Upper lobe of right lung (tissue), 1 donor: ENCODE measurements at regions not wholly inside any gene's neighbourhood (a gene's known extent, or its start where the extent isn't known, plus 50 kb on each side); places are given as distances from the start of the nearest gene placed in this dataset.

Source experiments
- ATAC-seq: fragments of 200-7000 bp; cut with Tn5 transposase; one replicate; pipeline ENCODE4 v1.9.1; 2020; ENCODE audit warnings: mild to moderate bottlenecking, moderate library complexity
- DNase-seq: peaks from one replicate; pipeline ENCODE4 v3.0.0-alpha.2; 2020
- H3K27ac ChIP-seq: fragments of 200-600 bp; one replicate; pipeline ENCODE4 v1.8.0; 2022
- H3K27me3 ChIP-seq: fragments of 200-600 bp; one replicate; pipeline ENCODE4 v1.8.0; 2022; ENCODE audit warnings: mild to moderate bottlenecking
- H3K36me3 ChIP-seq: fragments of 200-600 bp; one replicate; pipeline ENCODE4 v1.8.0; 2022
- H3K4me1 ChIP-seq: fragments of 200-600 bp; one replicate; pipeline ENCODE4 v1.8.0; 2022
- H3K4me3 ChIP-seq: fragments of 200-600 bp; one replicate; pipeline ENCODE4 v1.8.0; 2022; ENCODE audit warnings: mild to moderate bottlenecking
- H3K9me3 ChIP-seq: fragments of 200-600 bp; one replicate; pipeline ENCODE4 v1.8.0; 2022
- intact Hi-C: fragments of 100-400 bp; cut with DNase I; formaldehyde crosslinking; loops from one replicate; pipeline ENCODE4 v1.11.0; 2022
- TF ChIP-seq, protein P1 (sequence below): fragments of 200-600 bp; IDR thresholded peaks from one replicate; pipeline ENCODE4 v1.8.0; 2022; ENCODE audit warnings: antibody characterized with exemption
- donor health status: DM: no; HTN: yes; CAD: no; lungs with severe emphysema.

DNA sequence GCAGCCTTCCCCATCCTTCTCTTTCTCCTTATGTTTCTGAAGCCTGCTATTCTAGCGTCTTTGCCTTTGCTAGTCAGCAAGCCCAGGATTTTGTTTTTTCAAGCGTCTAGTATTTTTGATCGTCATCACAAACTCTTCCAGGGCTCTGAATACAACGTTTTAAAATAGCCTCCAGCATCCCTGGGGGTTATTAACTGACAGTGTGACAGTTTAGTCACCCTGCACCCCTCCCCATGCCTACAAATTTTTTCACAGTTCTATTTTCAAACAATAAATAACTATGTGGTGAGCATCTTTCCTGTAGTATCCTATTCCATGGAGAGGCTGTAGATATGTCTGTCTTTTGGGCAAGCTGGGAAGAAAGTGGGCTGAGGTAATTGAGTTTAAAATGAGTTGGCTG, 280.9 kb downstream of the MAP2K4 start:
- intact Hi-C loops, result no loop called here
- ATAC-seq (no peak), DNase-seq (no peak)
- Histone ChIP-seq H3K27ac (no peak overlapping the region), H3K9me3 (no peaks in the 10 kb centered on the region), H3K27me3 (no peaks in the 10 kb centered on the region), H3K4me1 (no peaks in the 10 kb centered on the region), H3K36me3 (no peaks in the 10 kb centered on the region), H3K4me3 (no peak overlapping the region)
- TF ChIP-seq, protein P1, sequence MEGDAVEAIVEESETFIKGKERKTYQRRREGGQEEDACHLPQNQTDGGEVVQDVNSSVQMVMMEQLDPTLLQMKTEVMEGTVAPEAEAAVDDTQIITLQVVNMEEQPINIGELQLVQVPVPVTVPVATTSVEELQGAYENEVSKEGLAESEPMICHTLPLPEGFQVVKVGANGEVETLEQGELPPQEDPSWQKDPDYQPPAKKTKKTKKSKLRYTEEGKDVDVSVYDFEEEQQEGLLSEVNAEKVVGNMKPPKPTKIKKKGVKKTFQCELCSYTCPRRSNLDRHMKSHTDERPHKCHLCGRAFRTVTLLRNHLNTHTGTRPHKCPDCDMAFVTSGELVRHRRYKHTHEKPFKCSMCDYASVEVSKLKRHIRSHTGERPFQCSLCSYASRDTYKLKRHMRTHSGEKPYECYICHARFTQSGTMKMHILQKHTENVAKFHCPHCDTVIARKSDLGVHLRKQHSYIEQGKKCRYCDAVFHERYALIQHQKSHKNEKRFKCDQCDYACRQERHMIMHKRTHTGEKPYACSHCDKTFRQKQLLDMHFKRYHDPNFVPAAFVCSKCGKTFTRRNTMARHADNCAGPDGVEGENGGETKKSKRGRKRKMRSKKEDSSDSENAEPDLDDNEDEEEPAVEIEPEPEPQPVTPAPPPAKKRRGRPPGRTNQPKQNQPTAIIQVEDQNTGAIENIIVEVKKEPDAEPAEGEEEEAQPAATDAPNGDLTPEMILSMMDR, result no peak

DNA sequence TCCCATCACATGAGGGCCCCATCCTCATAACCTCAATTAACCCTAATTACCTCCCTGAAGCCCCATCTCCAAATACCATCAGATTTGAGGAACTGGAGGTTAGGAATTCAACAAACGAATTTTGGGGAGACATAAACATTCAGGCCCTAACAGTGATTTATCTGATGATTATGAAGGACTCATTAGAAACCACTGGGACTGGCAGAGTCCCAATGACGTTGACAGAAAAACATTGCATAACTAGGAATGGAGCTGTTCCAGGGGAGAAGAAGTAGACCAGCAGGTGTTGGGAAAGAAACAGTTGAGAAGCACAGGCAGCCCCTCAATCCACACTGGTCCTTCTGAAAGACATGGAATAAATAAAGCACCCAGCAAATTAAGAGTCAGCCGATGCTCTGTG, 282.0 kb downstream of the MAP2K4 start:
- Histone ChIP-seq H3K27me3 (no peaks in the 10 kb centered on the region), H3K4me3 (no peak overlapping the region), H3K27ac (no peak overlapping the region), H3K36me3 (no peaks in the 10 kb centered on the region), H3K9me3 (no peaks in the 10 kb centered on the region), H3K4me1 (no peaks in the 10 kb centered on the region)
- DNase-seq (no peak), ATAC-seq (no peak)
- TF ChIP-seq, protein P1, result no peak
- intact Hi-C loops, result no loop called here

DNA sequence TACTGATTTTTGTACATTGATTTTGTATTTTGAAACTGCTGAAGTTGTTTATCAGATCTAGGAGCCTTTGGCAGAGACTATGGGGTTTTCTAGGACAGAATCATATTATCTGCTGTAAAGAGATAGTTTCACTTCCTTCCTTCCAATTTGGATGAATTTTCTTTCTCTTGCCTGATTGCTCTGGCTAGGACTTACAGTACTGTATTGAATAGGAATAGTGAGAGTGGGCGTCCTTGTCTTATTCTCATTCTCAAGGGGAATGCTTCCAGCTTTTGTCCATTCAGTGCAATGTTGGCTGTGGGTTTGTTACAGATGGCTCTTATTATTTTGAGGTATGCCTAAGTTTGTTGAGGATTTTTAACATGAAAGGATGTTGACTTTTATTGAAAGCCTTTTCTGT, 290.1 kb downstream of the MAP2K4 start:
- Histone ChIP-seq H3K27me3 (no peaks in the 10 kb centered on the region), H3K27ac (no peak overlapping the region), H3K4me3 (no peak overlapping the region), H3K4me1 (no peaks in the 10 kb centered on the region), H3K9me3 (no peaks in the 10 kb centered on the region), H3K36me3 (no peaks in the 10 kb centered on the region)
- DNase-seq (no peak), ATAC-seq (no peak)
- TF ChIP-seq, protein P1, result no peak
- intact Hi-C loops, result no loop called here

DNA sequence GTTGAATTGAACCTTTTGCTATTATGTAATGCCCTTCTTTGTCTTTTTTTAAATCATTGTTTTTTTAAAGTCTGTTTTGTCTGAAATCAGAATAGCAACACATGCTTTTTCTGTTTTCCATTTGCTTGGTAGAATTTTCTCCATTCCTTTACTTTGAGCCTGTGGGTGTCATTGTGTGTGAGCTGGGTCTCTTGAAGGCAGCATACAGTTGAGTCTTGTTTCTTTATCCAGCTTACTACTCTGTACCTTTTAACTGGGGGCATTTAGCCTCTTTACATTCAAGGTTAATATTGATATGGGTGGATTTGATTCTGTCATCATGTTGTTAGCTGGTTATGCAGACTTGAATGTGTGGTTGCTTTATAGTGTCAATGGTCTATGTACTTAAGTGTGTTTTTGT, 292.0 kb downstream of the MAP2K4 start:
- no peaks in the 10 kb centered on the region for H3K9me3 ChIP-seq
- no peak overlapping the region for H3K27ac ChIP-seq
- H3K27me3 ChIP-seq, result no peaks in the 10 kb centered on the region
- no peaks in the 10 kb centered on the region for H3K36me3 ChIP-seq
- H3K4me3 ChIP-seq, result no peak overlapping the region
- DNase-seq (no peak), ATAC-seq (no peak)
- intact Hi-C loops, result no loop called here
- TF ChIP-seq, protein P1, result no peak
- H3K4me1 ChIP-seq, result no peaks in the 10 kb centered on the region

DNA sequence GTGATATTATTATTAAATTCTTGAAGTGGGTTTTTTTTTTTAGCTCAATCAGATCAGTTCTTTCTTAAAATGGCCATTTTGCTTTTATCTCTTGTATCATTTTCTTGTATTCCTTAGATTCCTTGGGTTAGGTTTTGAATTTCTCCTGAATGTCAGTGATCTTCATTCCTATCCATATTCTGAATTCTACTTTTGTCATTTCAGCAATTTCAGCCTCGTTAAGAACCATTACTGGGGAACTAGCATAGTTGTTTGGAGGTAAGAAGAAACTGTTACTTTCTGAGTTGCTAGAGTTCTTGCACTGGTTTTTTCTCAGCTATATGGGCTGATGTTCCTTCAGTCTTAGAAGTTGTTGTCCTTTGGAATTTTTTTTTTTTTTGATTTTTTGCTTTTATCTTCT, 293.1 kb downstream of the MAP2K4 start:
- intact Hi-C loops, result no loop called here
- Histone ChIP-seq H3K27ac (no peak overlapping the region), H3K4me3 (no peak overlapping the region), H3K27me3 (no peaks in the 10 kb centered on the region), H3K9me3 (no peaks in the 10 kb centered on the region), H3K4me1 (no peaks in the 10 kb centered on the region), H3K36me3 (no peaks in the 10 kb centered on the region)
- no peak for DNase-seq
- no peak for ATAC-seq
- TF ChIP-seq, protein P1, result no peak

DNA sequence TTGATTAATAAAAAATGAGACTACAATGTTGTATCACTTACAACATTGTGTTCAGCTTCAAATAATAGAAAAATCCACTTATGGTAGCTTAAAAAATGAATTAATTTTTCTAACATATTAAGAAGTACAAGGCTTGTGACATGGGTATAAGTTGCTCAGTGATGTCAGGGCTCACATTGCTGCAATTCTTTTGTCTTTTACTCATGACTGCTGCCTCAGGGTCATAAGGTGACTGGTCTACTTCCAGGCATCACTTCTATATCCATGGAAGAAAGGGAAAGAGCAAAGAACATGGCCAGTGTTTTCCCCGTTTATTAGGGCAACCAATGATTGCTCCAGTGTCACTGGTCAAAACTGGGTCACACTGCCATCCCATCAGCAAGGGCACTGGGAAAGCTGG, 295.3 kb downstream of the MAP2K4 start:
- Histone ChIP-seq H3K4me1 (no peaks in the 10 kb centered on the region), H3K27me3 (no peaks in the 10 kb centered on the region), H3K9me3 (no peaks in the 10 kb centered on the region), H3K4me3 (no peak overlapping the region), H3K36me3 (no peaks in the 10 kb centered on the region), H3K27ac (no peak overlapping the region)
- TF ChIP-seq, protein P1, result no peak
- intact Hi-C loops, result no loop called here
- DNase-seq (no peak), ATAC-seq (no peak)
